ENCODE measurements at regions not wholly inside any gene's neighbourhood (a gene's known extent, or its start where the extent isn't known, plus 50 kb on each side); places are given as distances from the start of the nearest gene placed in this dataset.

DNA sequence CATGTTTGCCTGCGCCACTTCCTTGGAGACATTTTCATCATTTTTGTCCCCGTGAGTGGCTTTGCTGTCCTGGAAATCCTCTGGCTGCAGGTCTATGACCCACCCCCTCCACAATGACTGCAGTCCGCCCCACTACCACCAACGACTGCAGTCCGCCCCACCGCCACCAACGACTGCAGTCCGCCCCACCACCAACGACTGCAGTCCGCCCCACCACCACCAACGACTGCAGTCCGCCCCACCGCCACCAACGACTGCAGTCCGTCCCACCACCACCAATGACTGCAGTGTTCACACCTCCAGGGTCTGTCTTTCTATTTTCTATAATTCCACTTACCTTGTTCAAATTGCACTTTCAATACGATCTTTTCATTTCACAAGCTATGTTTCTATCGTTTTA is 820.7 kb upstream of the SALL3 start:
- Histone ChIP-seq H3K27me3 (no peaks in the 10 kb centered on the region), H3K9me3 (no peaks in the 10 kb centered on the region), H3K4me1 (no peaks in the 10 kb centered on the region), H3K4me3 (no peak overlapping the region), H3K36me3 (no peaks in the 10 kb centered on the region), H3K27ac (no peak overlapping the region)
- intact Hi-C loops (cut with DNase I; ENCODE audit: low total_unique reads) = no loop called here
- DNase-seq = no peak
- TF ChIP-seq EP300 (IDR thresholded peaks at IDR 0.05) (no peak), POLR2AphosphoS5 (IDR thresholded peaks at IDR 0.05) (no peak), POLR2A (IDR thresholded peaks at IDR 0.05) (no peak)
- TF ChIP-seq, protein P1, sequence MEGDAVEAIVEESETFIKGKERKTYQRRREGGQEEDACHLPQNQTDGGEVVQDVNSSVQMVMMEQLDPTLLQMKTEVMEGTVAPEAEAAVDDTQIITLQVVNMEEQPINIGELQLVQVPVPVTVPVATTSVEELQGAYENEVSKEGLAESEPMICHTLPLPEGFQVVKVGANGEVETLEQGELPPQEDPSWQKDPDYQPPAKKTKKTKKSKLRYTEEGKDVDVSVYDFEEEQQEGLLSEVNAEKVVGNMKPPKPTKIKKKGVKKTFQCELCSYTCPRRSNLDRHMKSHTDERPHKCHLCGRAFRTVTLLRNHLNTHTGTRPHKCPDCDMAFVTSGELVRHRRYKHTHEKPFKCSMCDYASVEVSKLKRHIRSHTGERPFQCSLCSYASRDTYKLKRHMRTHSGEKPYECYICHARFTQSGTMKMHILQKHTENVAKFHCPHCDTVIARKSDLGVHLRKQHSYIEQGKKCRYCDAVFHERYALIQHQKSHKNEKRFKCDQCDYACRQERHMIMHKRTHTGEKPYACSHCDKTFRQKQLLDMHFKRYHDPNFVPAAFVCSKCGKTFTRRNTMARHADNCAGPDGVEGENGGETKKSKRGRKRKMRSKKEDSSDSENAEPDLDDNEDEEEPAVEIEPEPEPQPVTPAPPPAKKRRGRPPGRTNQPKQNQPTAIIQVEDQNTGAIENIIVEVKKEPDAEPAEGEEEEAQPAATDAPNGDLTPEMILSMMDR (IDR thresholded peaks at IDR 0.05) = no peak
- WGBS, 5 donors = 86 to 92% (median 90%) methylated on average over 17 of the region's 17 CpGs

DNA sequence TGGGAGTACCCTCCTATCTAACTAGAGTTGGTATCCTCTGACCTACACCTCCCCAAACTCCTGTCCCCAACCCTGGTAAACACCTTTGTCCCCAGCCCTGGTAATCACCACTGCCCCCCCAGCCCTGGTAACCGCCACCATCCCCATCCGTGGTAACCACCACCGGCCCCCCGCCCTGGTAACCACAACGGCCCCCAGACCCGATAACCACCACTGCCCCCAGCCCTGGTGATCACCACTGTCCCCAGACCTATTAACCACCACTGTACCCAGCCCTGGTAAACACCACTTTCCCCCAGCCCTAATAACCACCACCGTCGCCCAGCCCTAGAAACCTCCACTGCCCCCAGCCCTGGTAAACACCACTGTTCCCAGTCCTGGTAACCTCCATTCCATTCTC is 820.2 kb upstream of the SALL3 start:
- WGBS, 5 donors = 71 to 91% (median 88%) methylated on average over 8 of the region's 8 CpGs
- no peak for DNase-seq
- Histone ChIP-seq H3K9me3 (no peaks in the 10 kb centered on the region), H3K36me3 (no peaks in the 10 kb centered on the region), H3K27ac (no peak overlapping the region), H3K4me1 (no peaks in the 10 kb centered on the region), H3K4me3 (no peak overlapping the region), H3K27me3 (no peaks in the 10 kb centered on the region)
- TF ChIP-seq POLR2AphosphoS5 (IDR thresholded peaks at IDR 0.05) (no peak), EP300 (IDR thresholded peaks at IDR 0.05) (no peak), POLR2A (IDR thresholded peaks at IDR 0.05) (no peak)
- TF ChIP-seq, protein P1 (IDR thresholded peaks at IDR 0.05) = no peak
- intact Hi-C loops (cut with DNase I; ENCODE audit: low total_unique reads) = no loop called here

DNA sequence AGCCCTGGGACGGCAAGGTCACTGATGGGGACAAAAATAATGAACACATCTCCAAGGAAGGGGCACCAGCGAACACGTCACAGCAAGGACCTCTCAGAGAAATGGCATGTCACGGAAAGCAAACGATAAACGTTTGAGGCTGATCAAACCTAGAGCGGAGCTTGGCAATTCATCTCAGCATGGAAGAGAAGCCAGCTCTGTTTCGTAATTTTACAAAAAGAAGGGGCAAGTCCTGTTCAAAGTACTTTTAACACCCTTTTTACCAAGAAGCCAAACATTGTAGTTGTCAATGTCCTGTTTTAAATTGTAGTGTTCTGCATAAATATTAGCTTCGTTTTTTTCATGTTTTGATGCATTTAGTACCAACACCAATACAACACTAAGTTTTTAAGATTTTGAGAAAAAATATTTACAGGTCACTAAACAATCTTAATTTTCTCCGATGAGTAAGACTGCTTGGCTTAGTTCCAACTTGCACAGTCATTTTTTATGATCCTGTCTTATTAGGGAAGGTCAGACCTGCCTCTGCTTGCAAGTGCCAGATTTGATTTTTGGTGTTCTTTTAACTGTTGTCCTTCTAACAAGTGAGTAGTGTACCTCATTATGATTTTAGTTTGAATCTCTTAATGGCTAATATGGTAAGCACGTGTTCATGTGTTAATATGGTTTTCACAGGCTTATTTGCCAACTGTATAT is 818.5 kb upstream of the SALL3 start:
- WGBS, 5 donors = 52 to 69% (median 62%) methylated on average over 11 of the region's 11 CpGs
- no peaks in the 10 kb centered on the region for H3K9me3 ChIP-seq
- no peaks in the 10 kb centered on the region for H3K27me3 ChIP-seq
- intact Hi-C loops (cut with DNase I; ENCODE audit: low total_unique reads) = no loop called here
- H3K36me3 ChIP-seq = no peaks in the 10 kb centered on the region
- no peak for TF ChIP-seq POLR2A (IDR thresholded peaks at IDR 0.05)
- TF ChIP-seq EP300 (IDR thresholded peaks at IDR 0.05) = no peak
- TF ChIP-seq POLR2AphosphoS5 (IDR thresholded peaks at IDR 0.05) = no peak
- TF ChIP-seq, protein P1 (IDR thresholded peaks at IDR 0.05) = no peak
- H3K4me1 ChIP-seq = no peaks in the 10 kb centered on the region
- no peak overlapping the region for H3K4me3 ChIP-seq
- no peak overlapping the region for H3K27ac ChIP-seq
- no peak for DNase-seq

GRCh38 chr18:78165525-78165924 is 814.1 kb upstream of the SALL3 start:
- H3K27me3 ChIP-seq = no peaks in the 10 kb centered on the region
- H3K9me3 ChIP-seq = no peaks in the 10 kb centered on the region
- no peak overlapping the region for H3K27ac ChIP-seq
- TF ChIP-seq, protein P1 (IDR thresholded peaks at IDR 0.05) = no peak
- TF ChIP-seq EP300 (IDR thresholded peaks at IDR 0.05) (no peak), POLR2AphosphoS5 (IDR thresholded peaks at IDR 0.05) (no peak), POLR2A (IDR thresholded peaks at IDR 0.05) (no peak)
- H3K36me3 ChIP-seq = no peaks in the 10 kb centered on the region
- intact Hi-C loops (cut with DNase I; ENCODE audit: low total_unique reads) = no loop called here
- 41 to 60% (median 49%) methylated on average over 7 of the region's 7 CpGs for WGBS, 5 donors
- DNase-seq = no peak
- no peak overlapping the region for H3K4me3 ChIP-seq
- no peaks in the 10 kb centered on the region for H3K4me1 ChIP-seq
